Epithelial cell of esophagus (primary cell): ENCODE measurements at regions not wholly inside any gene's neighbourhood (a gene's known extent, or its start where the extent isn't known, plus 50 kb on each side); places are given as distances from the start of the nearest gene placed in this dataset.
"Not testable (repeated sequence)": the region's sequence is repeated elsewhere in the genome, so short reads cannot be mapped to it uniquely, and the experiment has no call there.

Experiments used
- DNase-seq: peaks from one replicate; pipeline ENCODE4 v3.0.0; 2010; ENCODE audit warnings: low read depth
- H3K4me3 ChIP-seq: 2 replicates; pipeline ENCODE4 v1.5.1; 2011; ENCODE audit warnings: mild to moderate bottlenecking, low read length, control low read depth
- TF ChIP-seq, protein P1 (sequence below): IDR thresholded peaks from 2 replicates; pipeline ENCODE4 v1.5.1; 2011; ENCODE audit warnings: low read depth, mild to moderate bottlenecking, low read length, control low read depth, inconsistent platforms; ENCODE audit not compliant: insufficient read depth; ENCODE audit errors: missing control alignments

DNA sequence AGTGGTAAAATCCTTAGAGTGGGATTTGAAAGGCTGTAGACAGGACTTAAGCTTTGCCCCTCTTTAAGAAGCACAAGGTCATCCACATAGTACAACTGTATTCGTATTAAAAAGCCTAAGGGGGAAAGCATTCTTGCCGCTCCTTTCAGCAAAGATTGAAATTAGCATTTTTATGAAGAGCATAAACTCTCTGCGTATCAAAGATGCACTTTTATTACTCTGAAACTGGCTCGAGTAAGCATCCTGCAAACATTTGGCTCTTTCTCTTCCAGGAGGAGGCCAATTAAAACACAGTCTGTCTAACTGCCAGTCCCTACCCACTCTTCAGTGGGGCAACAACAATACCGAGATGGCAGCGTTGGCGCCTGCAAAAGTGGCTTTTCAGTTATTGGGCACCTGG is 192.5 kb upstream of the TPRG1 start:
- TF ChIP-seq, protein P1, sequence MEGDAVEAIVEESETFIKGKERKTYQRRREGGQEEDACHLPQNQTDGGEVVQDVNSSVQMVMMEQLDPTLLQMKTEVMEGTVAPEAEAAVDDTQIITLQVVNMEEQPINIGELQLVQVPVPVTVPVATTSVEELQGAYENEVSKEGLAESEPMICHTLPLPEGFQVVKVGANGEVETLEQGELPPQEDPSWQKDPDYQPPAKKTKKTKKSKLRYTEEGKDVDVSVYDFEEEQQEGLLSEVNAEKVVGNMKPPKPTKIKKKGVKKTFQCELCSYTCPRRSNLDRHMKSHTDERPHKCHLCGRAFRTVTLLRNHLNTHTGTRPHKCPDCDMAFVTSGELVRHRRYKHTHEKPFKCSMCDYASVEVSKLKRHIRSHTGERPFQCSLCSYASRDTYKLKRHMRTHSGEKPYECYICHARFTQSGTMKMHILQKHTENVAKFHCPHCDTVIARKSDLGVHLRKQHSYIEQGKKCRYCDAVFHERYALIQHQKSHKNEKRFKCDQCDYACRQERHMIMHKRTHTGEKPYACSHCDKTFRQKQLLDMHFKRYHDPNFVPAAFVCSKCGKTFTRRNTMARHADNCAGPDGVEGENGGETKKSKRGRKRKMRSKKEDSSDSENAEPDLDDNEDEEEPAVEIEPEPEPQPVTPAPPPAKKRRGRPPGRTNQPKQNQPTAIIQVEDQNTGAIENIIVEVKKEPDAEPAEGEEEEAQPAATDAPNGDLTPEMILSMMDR: no peak
- DNase-seq: no peak
- H3K4me3 ChIP-seq: no peak overlapping the region

DNA sequence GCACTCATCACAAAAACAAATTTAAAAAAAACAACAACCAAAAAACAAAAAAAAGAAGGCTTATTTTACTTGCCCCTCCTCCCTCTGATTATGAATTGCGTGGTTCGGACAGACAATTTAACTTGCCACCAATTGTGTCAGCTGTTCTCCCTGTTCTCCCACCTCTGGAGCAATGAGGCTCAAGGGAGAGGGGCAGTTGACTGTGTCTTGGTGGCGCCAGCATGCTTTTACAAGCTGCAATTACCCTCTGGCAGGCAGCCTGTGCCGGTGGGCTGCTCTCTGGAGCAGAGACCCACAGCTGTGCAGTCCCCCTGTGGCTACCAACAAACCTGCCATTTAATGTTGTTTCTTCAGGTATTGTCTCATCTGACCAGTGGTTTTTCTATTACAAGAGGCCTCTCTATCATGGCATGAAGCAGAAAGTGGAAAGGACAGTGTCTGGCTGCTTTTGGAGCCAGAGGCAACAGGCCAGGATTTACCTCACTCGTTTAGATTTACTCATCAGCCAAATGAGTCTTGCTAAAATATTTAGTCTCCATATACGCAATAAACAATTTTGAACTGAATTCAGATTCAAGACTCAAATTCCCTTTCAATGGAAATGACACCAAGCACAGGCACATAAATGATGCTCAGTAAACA is 192.0 kb upstream of the TPRG1 start:
- TF ChIP-seq, protein P1: no peak
- no peak overlapping the region for H3K4me3 ChIP-seq
- no peak for DNase-seq

DNA sequence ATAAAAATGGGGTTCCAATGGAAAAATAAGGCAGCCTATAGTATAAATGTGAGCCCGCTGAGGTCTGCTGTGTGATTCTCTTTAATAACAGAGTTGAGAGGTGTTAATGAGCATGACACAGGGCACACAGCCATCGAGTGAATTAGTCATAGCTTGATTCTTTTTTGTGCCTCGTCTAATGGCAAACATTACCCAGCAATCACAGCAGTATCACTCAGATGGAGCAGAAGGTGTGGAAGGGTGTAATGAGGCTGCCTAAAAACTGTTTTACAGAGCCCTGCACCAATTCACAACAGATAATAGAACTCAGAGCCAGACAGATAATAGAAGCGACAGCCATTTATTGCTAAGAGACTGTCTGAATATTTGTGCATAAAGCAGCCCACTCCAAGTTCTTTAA is 178.6 kb upstream of the TPRG1 start:
- TF ChIP-seq, protein P1: no peak
- peak; percentile 29 for DNase-seq
- no peak overlapping the region for H3K4me3 ChIP-seq

DNA sequence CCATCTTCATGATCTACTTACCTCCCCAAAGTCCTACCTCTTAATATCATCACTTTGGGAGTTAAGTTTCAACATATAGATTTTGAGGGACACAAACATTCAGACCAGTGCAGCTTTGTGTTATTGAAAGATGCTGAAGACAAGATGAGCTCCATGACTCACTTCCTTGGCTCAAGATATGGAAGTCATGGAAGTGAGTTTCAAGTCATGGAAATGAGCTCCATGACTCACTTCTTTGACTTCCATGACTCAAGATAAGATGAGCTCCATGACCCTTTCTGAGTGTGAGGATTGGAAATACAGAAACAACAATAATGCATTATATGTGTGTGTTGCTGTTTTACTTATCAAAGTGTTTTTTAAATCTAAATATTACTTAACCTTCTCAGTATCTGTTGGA is 170.2 kb upstream of the TPRG1 start:
- no peak overlapping the region for H3K4me3 ChIP-seq
- TF ChIP-seq, protein P1: no peak
- DNase-seq: peak; percentile 87

DNA sequence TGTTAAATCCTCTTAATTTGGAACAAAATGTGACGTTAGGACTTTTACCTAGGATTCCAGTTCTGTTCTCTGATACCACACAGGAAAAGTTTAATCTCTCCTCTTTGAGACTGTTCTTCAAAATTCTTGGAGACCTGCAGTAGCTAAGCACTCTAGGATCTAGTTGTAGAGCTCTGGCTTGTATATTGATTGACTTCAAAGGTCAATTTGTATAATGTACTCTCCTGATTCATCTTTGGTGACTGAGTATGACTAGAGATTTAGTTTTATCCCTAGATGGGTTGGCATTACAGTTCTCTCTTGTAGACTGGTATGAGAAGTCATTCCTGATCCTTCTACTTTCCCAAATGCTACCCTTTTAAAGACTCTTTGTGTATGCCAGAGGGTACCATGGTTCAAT is 168.4 kb upstream of the TPRG1 start:
- DNase-seq: no peak
- no peak overlapping the region for H3K4me3 ChIP-seq
- TF ChIP-seq, protein P1: no peak

DNA sequence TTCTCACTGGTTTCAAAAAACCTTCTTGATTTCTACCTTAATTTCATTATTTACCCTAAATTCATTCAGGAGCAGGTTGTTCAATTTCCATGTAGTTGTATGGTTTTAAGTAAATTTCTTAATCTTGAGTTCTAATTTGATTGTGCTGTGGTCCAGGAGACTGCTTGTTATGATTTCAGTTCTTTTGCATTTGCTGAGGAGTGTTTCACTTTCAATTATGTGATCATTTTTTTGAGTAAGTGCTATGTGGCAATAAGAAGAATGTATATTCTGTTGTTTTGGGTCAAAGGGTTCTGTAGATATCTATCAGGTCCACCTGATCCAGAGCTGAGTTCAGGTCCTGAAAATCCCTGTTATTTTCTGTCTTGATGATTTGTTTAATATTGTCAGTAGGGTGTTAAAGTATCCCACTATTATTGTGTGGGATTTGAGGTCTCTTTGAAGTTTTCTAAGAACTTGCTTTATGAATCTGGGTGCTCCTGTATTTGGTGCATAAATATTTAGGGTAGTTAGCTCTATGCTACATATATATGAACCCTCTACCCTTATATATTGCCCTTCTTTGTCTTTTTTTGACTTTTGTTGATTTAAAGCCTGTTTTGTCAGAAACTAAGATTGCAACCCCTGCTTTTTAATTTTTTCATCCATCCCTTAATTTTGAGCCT is 158.4 kb upstream of the TPRG1 start:
- TF ChIP-seq, protein P1: no peak
- no peak for DNase-seq
- no peak overlapping the region for H3K4me3 ChIP-seq

DNA sequence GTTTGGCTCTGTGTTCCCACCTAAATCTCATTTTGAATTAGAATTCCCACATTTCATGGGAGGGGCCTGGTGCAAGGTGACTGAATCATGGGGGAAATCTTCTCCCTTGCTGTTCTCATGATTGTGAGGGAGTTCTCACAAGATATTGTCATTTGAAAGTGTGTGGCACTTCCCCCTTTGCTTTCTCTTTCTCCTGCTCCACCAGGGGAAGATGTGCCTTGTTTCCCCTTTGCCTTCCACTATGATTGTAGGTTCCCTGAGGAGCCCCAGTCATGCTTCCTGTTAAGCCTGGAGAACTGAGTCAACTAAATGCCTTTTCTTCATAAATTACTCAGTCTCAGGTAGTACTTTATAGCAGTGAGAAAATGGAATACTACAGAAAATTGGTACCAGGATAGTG is 157.2 kb upstream of the TPRG1 start:
- TF ChIP-seq, protein P1: no peak
- DNase-seq: no peak
- H3K4me3 ChIP-seq: no peak overlapping the region

DNA sequence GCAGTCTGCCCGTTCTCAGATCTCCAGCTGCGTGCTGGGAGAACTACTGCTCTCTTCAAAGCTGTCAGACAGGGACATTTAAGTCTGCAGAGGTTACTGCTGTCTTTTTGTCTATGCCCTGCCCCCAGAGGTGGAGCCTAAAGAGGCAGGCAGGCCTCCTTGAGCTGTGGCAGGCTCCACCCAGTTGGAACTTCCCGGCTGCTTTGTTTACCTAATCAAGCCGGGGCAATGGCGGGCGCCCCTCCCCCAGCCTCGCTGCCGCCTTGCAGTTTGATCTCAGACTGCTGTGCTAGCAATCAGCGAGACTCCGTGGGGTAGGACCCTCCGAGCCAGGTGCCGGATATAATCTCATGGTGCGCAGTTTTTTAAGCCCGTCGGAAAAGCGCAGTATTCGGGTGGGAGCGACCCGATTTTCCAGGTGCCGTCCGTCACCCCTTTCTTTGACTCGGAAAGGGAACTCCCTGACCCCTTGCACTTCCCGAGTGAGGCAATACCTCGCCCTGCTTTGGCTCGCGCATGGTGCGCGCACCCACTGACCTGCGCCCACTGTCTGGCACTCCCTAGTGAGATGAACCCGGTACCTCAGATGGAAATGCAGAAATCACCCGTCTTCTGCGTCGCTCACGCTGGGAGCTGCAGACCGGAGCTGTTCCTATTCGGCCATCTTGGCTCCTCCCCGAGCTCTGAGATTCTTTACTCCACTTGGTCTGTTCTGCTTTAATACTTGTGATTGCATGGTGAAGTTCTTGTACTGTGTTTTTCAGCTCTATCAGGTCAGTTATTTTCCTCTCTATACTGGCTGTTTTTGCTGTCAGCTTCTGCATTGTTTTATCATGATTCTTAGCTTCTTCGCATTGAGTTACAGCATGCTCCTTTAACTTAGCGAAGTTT is 148.9 kb upstream of the TPRG1 start:
- DNase-seq, H3K4me3 ChIP-seq: not testable (repeated sequence)
